WTC11 (cell line): ENCODE measurements at regions not wholly inside any gene's neighbourhood (a gene's known extent, or its start where the extent isn't known, plus 50 kb on each side); places are given as distances from the start of the nearest gene placed in this dataset.

Experiments used
- FOXK1 ChIP-seq: sonication (generic); formaldehyde crosslinking; IDR thresholded peaks from 2 replicates; pipeline ENCODE4 v1.8.0; 2022; ENCODE audit warnings: mild to moderate bottlenecking, moderate library complexity, missing genetic modification reagents
- IRF2 ChIP-seq: sonication (generic); formaldehyde crosslinking; IDR thresholded peaks from 2 replicates; pipeline ENCODE4 v1.8.0; 2022; ENCODE audit warnings: low read depth, missing genetic modification reagents, borderline replicate concordance
- NR2C2 ChIP-seq: sonication (generic); formaldehyde crosslinking; IDR thresholded peaks from 2 replicates; pipeline ENCODE4 v1.8.0; 2022; ENCODE audit warnings: mild to moderate bottlenecking, missing genetic modification reagents
- TP53 ChIP-seq: sonication (generic); formaldehyde crosslinking; IDR thresholded peaks from 2 replicates; pipeline ENCODE4 v1.8.1; 2023; ENCODE audit warnings: mild to moderate bottlenecking, missing genetic modification reagents
- TF ChIP-seq, protein P1 (sequence below): sonication (generic); formaldehyde crosslinking; IDR thresholded peaks from 2 replicates; pipeline ENCODE4 v1.8.0; 2022; ENCODE audit warnings: mild to moderate bottlenecking, missing genetic modification reagents
- TF ChIP-seq, protein P2 (sequence below): sonication (generic); formaldehyde crosslinking; conservative IDR thresholded peaks from 2 replicates; pipeline ENCODE4 v1.8.1; 2022; ENCODE audit warnings: mild to moderate bottlenecking, missing genetic modification reagents
- TF ChIP-seq, protein P3 (sequence below): fragments of 200-600 bp; IDR thresholded peaks from 2 replicates; pipeline ENCODE4 v1.8.0; 2022; ENCODE audit warnings: antibody characterized with exemption
- TF ChIP-seq, protein P4 (sequence below): sonication (generic); formaldehyde crosslinking; IDR thresholded peaks from 2 replicates; pipeline ENCODE4 v1.8.0; 2022; ENCODE audit warnings: missing genetic modification reagents

DNA sequence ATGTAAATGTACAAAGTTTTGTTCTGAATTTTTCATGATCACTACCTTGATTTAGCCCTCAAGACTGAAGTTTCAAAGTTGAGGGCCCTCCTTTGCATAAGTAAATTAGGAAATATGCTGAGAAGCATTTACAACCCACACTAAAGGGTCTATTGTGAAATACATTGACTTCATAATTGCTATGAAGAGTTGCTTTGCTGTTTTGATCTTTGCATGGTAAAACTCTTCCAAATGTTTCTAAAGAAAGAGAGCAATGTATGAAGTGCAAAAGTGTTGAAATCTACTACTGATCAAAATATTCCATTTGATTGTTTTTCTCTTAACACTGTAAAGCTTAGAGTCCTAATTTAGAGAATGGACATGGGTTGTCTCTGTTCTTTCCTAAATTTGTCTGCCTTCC is 77.2 kb downstream of the C7orf25 start:
- TF ChIP-seq, protein P1, sequence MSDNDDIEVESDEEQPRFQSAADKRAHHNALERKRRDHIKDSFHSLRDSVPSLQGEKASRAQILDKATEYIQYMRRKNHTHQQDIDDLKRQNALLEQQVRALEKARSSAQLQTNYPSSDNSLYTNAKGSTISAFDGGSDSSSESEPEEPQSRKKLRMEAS (CRISPR knock-in tag), result no peak
- TF ChIP-seq, protein P2, sequence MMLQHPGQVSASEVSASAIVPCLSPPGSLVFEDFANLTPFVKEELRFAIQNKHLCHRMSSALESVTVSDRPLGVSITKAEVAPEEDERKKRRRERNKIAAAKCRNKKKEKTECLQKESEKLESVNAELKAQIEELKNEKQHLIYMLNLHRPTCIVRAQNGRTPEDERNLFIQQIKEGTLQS (CRISPR knock-in tag), result no peak
- TF ChIP-seq, protein P3, sequence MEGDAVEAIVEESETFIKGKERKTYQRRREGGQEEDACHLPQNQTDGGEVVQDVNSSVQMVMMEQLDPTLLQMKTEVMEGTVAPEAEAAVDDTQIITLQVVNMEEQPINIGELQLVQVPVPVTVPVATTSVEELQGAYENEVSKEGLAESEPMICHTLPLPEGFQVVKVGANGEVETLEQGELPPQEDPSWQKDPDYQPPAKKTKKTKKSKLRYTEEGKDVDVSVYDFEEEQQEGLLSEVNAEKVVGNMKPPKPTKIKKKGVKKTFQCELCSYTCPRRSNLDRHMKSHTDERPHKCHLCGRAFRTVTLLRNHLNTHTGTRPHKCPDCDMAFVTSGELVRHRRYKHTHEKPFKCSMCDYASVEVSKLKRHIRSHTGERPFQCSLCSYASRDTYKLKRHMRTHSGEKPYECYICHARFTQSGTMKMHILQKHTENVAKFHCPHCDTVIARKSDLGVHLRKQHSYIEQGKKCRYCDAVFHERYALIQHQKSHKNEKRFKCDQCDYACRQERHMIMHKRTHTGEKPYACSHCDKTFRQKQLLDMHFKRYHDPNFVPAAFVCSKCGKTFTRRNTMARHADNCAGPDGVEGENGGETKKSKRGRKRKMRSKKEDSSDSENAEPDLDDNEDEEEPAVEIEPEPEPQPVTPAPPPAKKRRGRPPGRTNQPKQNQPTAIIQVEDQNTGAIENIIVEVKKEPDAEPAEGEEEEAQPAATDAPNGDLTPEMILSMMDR, result no peak
- TF ChIP-seq TP53 (no peak), NR2C2 (CRISPR knock-in tag) (no peak), IRF2 (CRISPR knock-in tag) (no peak), FOXK1 (no peak)
- TF ChIP-seq, protein P4, sequence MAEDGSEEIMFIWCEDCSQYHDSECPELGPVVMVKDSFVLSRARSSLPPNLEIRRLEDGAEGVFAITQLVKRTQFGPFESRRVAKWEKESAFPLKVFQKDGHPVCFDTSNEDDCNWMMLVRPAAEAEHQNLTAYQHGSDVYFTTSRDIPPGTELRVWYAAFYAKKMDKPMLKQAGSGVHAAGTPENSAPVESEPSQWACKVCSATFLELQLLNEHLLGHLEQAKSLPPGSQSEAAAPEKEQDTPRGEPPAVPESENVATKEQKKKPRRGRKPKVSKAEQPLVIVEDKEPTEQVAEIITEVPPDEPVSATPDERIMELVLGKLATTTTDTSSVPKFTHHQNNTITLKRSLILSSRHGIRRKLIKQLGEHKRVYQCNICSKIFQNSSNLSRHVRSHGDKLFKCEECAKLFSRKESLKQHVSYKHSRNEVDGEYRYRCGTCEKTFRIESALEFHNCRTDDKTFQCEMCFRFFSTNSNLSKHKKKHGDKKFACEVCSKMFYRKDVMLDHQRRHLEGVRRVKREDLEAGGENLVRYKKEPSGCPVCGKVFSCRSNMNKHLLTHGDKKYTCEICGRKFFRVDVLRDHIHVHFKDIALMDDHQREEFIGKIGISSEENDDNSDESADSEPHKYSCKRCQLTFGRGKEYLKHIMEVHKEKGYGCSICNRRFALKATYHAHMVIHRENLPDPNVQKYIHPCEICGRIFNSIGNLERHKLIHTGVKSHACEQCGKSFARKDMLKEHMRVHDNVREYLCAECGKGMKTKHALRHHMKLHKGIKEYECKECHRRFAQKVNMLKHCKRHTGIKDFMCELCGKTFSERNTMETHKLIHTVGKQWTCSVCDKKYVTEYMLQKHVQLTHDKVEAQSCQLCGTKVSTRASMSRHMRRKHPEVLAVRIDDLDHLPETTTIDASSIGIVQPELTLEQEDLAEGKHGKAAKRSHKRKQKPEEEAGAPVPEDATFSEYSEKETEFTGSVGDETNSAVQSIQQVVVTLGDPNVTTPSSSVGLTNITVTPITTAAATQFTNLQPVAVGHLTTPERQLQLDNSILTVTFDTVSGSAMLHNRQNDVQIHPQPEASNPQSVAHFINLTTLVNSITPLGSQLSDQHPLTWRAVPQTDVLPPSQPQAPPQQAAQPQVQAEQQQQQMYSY (CRISPR knock-in tag), result no peak
